MM.1S (cell line): ENCODE measurements at regions not wholly inside any gene's neighbourhood (a gene's known extent, or its start where the extent isn't known, plus 50 kb on each side); places are given as distances from the start of the nearest gene placed in this dataset.

Experiments used
- EZH2 ChIP-seq: fragments of 300-600 bp; sonication (generic); optimal IDR thresholded peaks from 2 replicates; pipeline ENCODE3; 2017; ENCODE audit warnings: low read depth, mild to moderate bottlenecking, antibody characterized with exemption, low read length, mixed read lengths
- TF ChIP-seq, protein P1 (sequence below): fragments of 300-600 bp; sonication (generic); IDR thresholded peaks from 2 replicates; pipeline ENCODE4 v1.5.1; 2016; ENCODE audit warnings: antibody characterized with exemption, low read length, mixed read lengths

GRCh38 chr12:69136931-69137613 is 102.3 kb upstream of the CPSF6 start:
- no peak for TF ChIP-seq EZH2
- TF ChIP-seq, protein P1, sequence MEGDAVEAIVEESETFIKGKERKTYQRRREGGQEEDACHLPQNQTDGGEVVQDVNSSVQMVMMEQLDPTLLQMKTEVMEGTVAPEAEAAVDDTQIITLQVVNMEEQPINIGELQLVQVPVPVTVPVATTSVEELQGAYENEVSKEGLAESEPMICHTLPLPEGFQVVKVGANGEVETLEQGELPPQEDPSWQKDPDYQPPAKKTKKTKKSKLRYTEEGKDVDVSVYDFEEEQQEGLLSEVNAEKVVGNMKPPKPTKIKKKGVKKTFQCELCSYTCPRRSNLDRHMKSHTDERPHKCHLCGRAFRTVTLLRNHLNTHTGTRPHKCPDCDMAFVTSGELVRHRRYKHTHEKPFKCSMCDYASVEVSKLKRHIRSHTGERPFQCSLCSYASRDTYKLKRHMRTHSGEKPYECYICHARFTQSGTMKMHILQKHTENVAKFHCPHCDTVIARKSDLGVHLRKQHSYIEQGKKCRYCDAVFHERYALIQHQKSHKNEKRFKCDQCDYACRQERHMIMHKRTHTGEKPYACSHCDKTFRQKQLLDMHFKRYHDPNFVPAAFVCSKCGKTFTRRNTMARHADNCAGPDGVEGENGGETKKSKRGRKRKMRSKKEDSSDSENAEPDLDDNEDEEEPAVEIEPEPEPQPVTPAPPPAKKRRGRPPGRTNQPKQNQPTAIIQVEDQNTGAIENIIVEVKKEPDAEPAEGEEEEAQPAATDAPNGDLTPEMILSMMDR, result no peak
